Tibial nerve (tissue), 4 donors: ENCODE measurements at regions not wholly inside any gene's neighbourhood (a gene's known extent, or its start where the extent isn't known, plus 50 kb on each side); places are given as distances from the start of the nearest gene placed in this dataset.

ENCODE experiments used
- CTCF ChIP-seq, 5 experiments: fragments of 200-600 bp in 3 of 5; fragments of 450-650 bp in 2 of 5; sonication (generic) in 3 of 5; IDR thresholded peaks; one replicate each; pipeline ENCODE4 v1.5.1; 2016 to 2019; ENCODE audit warnings: antibody characterized with exemption in 5 of 5, mild to moderate bottlenecking in 3 of 5, moderate library complexity in 2 of 5
- EP300 ChIP-seq, 2 donors: sonication (generic); formaldehyde crosslinking; IDR thresholded peaks; one replicate each; pipeline ENCODE4 v1.6.1; 2017; ENCODE audit warnings: antibody characterized with exemption in 2 of 2, mild to moderate bottlenecking in 1 of 2

- TF ChIP-seq CTCF (IDR thresholded peaks at IDR 0.05) (no peak), EP300 (IDR thresholded peaks at IDR 0.05) (no peak)
These were observed 181.9 kb upstream of the CDH7 start for GRCh38 chr18:65568866-65569265.
